ENCODE measurements at regions not wholly inside any gene's neighbourhood (a gene's known extent, or its start where the extent isn't known, plus 50 kb on each side); places are given as distances from the start of the nearest gene placed in this dataset.
"Not testable (repeated sequence)": the region's sequence is repeated elsewhere in the genome, so short reads cannot be mapped to it uniquely, and the experiment has no call there.

GRCh38 chrX:106493210-106493816 lies 118.5 kb upstream of the RADX start:
- not testable (repeated sequence) for TF ChIP-seq CTCF, POLR2A (IDR thresholded peaks at IDR 0.05)

Measured in body of pancreas (tissue), 4 donors.